HG03159 (cell line): ENCODE measurements at regions not wholly inside any gene's neighbourhood (a gene's known extent, or its start where the extent isn't known, plus 50 kb on each side); places are given as distances from the start of the nearest gene placed in this dataset.

Experiments
- ATAC-seq: cut with Tn5 transposase; IDR thresholded peaks from one replicate; pipeline ENCODE4 v1.9.1; 2021; ENCODE audit warnings: mild to moderate bottlenecking, moderate library complexity; ENCODE audit not compliant: unreplicated experiment

DNA sequence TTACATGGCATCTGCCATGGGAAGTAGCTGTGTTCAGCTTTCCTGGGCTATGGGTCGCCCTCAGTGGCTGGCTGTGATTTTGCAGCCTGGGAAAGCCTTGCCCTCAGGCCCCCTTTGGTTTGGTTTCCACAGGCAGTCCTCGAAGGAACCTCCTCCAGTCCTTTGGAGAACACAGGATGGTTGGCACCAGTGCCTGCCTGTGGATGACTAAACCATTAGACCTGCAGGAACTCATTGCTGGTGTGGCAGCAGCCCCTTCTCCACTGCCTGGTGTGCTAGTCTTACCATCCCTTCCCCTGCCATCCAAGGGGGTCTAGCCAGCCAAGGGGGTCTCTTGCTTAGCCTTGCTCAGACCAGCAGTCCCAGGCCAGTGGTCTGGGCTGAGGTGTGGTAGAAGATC is 71.4 kb upstream of the PJA1 start:
- ATAC-seq: no peak

DNA sequence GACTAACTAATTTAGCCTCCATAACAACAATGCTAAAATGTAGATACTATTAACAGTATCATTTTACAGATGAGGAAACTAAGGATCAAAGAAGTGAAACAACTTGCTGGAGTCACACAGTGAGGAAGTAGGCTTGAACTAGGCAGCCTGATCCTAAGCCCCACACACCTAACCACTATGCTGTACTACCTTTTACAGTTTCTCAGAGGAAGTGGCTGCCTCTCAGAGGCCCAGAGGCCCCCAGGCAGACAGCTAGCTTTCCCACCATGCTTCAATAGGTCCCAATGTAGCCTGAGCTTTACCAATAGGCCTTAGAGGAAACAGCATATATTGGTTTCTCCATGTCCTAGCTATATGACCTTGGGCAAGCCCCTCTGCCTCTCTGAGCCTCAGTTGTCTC is 69.4 kb upstream of the PJA1 start:
- ATAC-seq: no peak

DNA sequence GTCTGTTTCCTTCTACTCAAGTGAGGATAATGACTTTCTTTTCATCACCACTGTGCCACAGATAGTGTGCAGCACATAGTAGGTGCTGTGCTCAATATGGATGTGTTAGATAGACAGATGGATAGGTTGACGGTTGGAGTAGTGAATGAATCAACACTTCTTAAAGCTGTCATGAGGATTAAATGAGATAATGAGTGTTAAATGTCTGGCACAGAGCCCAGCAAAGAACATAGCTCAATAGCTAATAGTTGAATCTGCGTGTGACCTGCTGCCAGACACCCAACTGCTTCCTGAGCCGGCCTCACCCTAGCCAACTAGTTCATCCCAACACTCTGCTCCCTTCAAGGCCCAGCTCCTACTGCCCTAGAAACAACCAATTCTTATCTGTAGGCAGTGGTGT is 67.7 kb upstream of the PJA1 start:
- no peak for ATAC-seq

DNA sequence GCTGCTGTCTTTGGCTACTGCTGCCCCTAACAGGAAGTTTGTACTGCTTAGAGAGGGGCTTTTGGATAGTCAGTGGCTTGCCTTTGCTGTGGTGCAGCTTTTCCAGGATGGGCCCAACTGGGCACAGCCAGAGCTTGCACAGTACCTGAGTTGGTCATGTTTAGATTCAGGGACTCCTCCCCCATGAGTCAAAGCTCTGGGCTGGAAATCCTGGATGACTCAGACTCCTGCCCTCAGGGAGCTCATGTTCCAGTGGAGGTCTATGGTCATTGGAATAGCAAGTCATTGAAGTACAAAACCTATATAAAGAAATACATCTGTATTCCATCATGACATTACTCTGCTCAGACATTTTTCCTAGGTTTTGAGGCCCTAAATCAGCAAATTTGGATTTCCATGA is 66.7 kb upstream of the PJA1 start:
- ATAC-seq: no peak

- ATAC-seq: no peak
These were observed 64.2 kb upstream of the PJA1 start for GRCh38 chrX:69229436-69229835.

- no peak for ATAC-seq
These were observed 63.5 kb upstream of the PJA1 start for GRCh38 chrX:69228732-69229131.

DNA sequence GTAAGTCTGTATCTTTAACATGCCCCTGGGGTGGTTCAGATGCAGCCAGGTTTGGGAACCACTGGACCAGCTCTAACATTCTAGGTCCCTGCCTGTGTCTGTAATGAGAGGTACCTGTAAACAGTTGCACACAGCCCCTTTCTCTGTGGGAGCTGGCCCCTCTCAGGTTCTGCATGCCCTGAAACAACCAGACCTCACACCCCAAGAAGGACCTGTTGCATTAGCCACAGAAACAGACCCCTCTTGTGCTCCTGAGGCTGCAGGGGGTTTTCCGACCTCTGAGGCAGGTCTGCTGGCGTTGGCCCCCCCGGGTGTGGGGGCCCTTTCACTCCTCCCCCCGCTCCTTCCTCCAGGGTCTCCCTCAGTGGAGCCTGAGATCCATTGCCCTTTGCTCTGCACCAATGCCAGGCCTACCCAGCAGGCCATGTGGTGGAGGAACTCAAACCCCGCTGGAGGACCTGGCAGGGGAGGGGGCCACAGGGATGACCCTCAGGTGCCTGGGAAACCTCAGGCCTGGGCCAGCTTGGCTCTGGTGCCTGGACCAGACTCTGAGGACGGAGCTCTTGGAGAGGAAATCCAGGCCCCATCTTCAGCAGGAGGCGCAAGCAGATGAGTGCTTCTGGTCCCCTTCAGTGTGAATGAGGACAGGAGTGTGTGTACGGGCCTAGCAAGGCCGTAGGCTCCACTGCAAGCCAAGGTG is 61.4 kb upstream of the PJA1 start:
- ATAC-seq: no peak

GRCh38 chrX:69222103-69223090 is 57.1 kb upstream of the PJA1 start:
- peak; percentile 58 for ATAC-seq

GRCh38 chrX:69221239-69222102 is 56.2 kb upstream of the PJA1 start:
- no peak for ATAC-seq

GRCh38 chrX:69218407-69218997 is 53.2 kb upstream of the PJA1 start:
- ATAC-seq: no peak

GRCh38 chrX:69216911-69217310 is 51.7 kb upstream of the PJA1 start:
- ATAC-seq: no peak

DNA sequence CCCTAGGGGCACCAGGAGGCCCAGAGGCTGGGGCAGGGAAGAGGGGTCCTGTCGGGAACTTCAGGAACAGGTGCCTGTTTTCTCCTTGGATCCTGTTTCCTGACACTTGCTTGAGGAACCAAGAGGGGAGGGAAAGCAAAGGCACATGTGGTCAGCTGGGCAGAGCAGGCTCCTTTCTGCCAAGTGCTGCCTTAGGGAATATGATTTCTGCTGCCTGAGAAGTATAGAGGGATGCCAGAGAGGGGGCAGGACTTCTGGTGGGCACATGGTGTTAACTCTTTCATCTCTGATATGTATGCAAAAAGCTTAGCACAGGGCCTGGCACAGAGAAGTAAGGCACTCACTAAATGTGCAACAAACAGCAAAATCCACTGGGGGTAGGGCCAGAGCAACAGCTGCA is 51.2 kb upstream of the PJA1 start:
- ATAC-seq: no peak

DNA sequence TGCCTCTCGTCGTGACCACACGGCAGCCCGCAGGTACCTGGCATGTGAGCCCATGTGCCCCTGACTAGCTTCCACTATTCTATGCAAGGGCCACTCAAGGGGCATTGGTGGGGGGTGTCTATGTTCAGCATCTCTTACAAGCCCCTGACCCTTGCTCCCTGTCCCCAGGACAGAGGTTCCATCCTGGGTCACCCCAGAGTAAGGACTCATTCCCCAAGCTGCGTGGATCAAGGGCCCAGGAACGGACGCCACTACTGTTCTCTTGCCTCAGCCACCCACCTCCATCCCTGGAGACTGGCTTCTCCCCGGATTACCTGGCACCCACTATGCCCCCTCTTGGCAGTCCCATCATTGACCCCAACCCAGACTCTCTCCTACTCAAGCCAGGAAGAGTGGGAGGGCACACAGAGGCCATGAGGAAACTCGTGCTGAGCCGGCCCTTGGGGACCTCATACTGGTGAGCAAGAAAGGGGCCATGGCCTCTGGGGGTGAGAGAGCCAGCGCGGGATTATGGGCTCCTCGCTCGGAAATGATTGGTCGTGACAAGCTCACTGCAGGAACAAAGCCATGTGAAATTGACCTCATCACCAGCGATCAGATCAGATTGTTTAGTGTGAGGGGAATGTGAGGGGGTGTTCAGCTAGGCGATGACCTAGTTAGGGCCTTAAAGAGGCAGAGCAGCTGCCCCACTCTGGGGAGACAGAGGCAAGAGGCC is 50.1 kb upstream of the PJA1 start:
- ATAC-seq: no peak
